ENCODE measurements at regions not wholly inside any gene's neighbourhood (a gene's known extent, or its start where the extent isn't known, plus 50 kb on each side); places are given as distances from the start of the nearest gene placed in this dataset.

DNA sequence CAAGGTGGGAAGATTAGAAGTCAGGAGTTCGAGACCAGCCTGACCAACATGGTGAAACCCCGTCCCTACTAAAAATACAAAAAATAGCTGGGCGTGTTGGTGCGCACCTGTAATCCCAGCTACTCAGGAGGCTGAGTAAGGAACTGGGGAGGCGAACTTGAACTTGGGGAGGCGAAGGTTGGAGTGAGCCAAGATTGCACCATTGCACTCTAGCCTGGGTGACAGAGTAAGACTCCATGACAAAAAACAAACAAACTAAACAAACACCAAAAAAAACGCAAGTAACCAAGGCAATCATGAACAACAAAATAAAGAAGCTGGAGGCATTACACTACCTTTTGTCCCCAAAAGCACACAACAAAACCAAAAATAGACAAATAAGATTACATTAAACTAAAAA, 547.3 kb upstream of the GBE1 start:
- in situ Hi-C loops (cut with HindIII; ENCODE audit: low pct_unique_long_range_greater_than_20kb, low sequenced_read_pairs) = no loop called here
- no peak for DNase-seq (ENCODE audit: low read depth)

DNA sequence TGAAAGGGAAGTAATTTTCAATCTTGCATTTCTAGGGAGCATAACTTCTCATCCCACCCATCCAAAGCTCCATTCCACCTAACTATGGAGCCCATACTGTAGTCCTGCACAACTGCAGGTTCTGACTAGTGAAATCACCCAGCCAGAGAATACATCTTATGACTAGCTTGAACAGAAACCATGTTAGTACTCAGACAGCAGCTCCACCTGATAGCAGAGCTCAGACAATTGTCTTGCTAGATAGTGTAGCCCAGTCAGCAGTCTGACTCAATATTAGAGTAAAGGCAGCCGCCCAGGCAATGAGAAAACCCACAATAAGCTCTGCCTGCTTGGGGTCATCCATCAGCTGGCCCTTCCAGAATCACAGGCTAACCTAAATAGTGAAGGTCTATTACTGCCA, 544.7 kb upstream of the GBE1 start:
- in situ Hi-C loops (cut with HindIII; ENCODE audit: low pct_unique_long_range_greater_than_20kb, low sequenced_read_pairs) = no loop called here
- no peak for DNase-seq (ENCODE audit: low read depth)

DNA sequence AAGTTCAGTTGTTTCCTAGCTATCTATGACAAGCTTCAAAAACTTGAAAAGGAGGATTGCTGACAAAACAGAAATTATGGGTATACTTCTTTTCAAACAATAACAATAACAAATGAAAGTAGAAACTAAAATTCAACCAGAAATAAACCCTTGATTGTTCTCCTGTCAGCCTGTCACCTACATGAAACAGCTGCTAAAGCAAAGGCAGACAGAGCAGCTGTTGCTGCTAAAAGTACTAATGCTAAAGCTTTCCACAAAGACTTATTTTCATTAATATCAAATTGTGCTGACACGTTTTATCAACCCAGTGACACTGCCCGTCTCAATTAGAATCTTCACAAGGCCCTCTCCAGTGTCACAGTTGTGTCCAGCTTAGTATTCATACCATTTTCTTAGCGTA, 533.2 kb upstream of the GBE1 start:
- in situ Hi-C loops (cut with HindIII; ENCODE audit: low pct_unique_long_range_greater_than_20kb, low sequenced_read_pairs) = no loop called here
- DNase-seq (ENCODE audit: low read depth) = no peak

DNA sequence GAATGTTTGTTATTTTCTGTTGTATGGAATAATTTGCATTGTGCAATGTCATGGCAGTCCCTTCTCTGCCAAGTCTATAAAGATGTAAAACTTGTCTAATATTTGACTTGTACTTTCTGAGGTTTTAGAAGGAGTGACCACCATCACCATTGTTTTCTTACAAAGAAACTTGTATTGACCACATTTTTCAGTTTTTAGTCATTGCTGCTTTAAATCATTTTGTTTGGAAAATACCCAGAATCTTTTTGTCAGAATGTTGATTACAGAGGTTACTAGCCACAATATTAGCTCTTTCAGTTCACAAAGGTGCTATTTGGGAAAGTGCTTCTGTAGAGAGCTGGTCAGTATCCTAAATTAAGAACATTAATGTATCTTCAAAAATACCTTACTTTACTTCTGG, 532.4 kb upstream of the GBE1 start:
- DNase-seq (ENCODE audit: low read depth) = no peak
- in situ Hi-C loops (cut with HindIII; ENCODE audit: low pct_unique_long_range_greater_than_20kb, low sequenced_read_pairs) = no loop called here

DNA sequence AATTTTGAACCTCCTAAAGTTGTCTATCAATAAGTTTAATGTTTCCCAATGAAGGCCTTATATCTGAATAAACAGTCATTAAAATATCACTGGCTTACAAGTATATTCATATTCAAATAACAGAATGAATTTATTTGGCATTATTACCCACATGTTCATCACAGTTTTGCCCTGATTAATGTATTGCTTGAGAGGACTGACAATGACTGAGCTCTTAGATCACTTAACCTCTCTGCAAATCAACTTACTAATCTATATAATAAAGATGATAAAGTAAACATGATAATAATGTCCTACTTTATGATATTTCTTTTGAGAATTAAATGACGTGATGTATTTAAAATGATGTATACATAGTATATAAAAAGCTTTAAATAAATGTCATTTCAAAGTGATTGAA, 532.0 kb upstream of the GBE1 start:
- in situ Hi-C loops (cut with HindIII; ENCODE audit: low pct_unique_long_range_greater_than_20kb, low sequenced_read_pairs) = no loop called here
- no peak for DNase-seq (ENCODE audit: low read depth)

DNA sequence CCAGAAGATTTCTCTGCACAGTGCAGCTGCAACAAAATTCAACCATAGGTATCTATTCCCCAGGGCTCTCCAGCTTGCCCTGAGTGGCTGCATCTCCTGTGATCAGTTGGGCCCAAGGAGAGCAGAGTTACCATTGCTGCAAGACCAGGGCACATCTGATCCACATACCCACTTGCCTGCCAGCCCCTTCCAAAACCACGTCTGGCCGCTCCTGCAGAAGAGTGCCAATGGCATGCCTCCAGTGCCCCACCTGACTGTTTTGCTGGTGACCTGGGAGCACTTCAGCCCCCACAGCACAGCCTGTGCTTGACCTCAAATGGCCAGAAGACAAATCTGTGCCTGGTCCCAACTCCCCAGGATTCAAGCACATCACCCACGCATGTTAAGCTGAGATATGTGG, 526.1 kb upstream of the GBE1 start:
- DNase-seq (ENCODE audit: low read depth) = no peak
- in situ Hi-C loops (cut with HindIII; ENCODE audit: low pct_unique_long_range_greater_than_20kb, low sequenced_read_pairs) = no loop called here

DNA sequence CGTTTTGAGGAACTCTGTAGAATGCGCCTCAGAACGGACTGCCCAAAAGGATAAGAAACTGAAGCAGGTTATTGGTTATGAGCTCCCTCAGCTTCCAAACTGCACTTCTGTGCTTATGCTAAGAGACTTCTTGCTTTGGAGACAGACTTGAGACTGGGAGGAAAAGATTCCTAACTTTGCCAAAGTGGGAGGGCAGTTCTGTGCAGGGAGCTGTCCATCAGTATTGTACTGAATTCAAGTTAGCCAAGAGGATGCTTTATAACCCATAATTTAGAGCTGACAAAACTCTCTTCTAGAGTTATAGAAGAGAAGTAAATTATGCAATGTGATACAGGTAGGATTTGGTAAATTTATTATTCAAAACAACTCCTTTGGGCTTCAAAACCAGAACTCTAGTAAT, 519.8 kb upstream of the GBE1 start:
- DNase-seq (ENCODE audit: low read depth) = no peak
- in situ Hi-C loops (cut with HindIII; ENCODE audit: low pct_unique_long_range_greater_than_20kb, low sequenced_read_pairs) = no loop called here

DNA sequence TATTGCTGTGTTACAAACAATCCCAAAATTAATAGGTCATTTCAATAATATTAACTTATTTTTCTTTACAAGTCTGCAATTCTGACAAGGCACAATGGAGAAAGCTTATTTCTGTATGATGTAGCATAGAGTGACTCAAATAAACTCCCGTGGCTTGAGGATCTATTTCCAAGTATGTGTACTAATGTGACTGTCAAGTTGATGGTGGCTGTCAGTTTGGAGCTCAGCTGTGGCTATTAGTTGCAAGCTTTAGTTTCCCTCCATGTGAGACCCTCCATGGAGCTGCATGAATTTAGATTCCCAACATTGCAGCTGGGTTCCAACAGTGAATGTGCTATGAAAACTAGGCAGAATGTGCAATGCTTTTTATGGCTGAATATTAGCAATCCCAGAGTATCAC, 515.5 kb upstream of the GBE1 start:
- in situ Hi-C loops (cut with HindIII; ENCODE audit: low pct_unique_long_range_greater_than_20kb, low sequenced_read_pairs) = no loop called here
- no peak for DNase-seq (ENCODE audit: low read depth)

DNA sequence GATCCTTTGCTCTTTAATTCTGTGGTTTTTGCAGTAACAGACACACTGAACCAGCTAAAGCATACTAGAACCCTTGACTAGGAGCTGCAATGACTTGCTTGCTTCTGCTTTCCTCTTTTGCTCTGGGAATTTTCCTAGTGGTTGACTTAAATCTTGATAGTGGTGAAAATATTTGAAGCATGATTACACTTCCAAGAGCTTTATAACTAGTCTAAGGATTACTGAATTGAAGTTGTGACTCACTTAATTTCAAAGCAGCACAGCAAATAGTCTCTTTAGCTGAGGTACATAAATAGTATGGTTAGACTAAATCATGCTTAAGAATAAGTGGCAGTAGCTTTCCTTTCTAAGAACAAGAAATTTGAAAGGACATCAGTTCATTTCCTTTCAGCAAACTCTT, 513.5 kb upstream of the GBE1 start:
- in situ Hi-C loops (cut with HindIII; ENCODE audit: low pct_unique_long_range_greater_than_20kb, low sequenced_read_pairs) = no loop called here
- no peak for DNase-seq (ENCODE audit: low read depth)

DNA sequence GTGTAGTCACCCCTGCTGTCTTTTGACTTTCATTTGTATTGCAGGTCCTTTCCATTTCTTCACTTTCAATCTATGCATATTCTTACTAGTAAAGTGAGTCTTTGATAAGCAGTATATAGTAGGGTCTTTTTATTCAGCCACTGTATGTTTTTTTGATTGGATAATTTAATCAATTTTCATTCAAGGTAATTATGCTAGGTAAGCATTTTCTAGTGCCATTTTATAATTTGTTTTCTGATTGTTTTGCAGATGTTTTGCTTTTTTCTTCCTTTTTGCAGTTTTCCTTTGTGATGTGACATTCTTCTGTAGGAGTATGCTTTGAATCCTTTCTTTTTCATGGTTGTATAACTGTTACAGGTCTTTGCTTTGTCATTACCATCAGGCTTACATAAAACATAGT, 504.3 kb upstream of the GBE1 start:
- no peak for DNase-seq (ENCODE audit: low read depth)
- in situ Hi-C loops (cut with HindIII; ENCODE audit: low pct_unique_long_range_greater_than_20kb, low sequenced_read_pairs) = no loop called here

DNA sequence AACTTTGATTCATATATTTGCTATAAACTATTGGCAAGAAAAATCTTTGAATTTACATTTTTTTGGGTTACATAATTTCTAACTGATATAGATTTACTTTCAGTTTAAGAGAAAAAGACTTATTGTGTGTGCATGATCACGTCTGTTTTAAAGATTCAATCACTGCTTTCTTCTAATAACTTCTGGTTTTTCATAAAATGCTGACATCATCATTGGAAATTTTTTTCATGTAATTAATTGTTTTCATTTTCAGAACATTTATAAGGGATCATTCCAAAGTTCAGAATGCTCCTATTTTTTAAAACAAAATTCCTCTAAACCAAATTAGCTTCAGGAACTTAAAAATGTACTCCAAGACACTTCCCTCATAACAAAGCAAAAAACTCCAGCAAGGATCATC, 500.7 kb upstream of the GBE1 start:
- in situ Hi-C loops (cut with HindIII; ENCODE audit: low pct_unique_long_range_greater_than_20kb, low sequenced_read_pairs) = no loop called here

DNA sequence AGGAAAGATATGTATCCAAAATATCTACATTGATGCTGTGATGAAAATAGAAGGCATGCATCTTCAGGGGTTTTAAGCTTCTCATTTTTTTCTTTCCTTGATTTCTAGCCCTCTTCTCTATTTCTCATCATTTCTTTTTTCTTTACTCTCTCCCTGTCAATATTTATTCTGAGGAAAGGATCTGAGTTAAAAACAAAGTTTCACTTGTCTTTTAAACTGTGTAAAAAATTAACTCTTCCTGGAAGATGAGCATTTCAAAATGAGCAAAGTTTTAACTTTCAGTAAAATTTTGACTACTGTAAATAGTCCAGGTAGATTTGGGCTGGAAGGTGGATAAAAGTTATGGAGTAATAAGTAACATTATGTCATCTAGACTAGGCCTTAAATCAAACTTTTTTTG, 500.2 kb upstream of the GBE1 start:
- in situ Hi-C loops (cut with HindIII; ENCODE audit: low pct_unique_long_range_greater_than_20kb, low sequenced_read_pairs) = no loop called here
- no peak for DNase-seq (ENCODE audit: low read depth)

More for the DNA sequence above, 500.7 kb upstream of the GBE1 start:
- no peak for DNase-seq (ENCODE audit: low read depth)

DNA sequence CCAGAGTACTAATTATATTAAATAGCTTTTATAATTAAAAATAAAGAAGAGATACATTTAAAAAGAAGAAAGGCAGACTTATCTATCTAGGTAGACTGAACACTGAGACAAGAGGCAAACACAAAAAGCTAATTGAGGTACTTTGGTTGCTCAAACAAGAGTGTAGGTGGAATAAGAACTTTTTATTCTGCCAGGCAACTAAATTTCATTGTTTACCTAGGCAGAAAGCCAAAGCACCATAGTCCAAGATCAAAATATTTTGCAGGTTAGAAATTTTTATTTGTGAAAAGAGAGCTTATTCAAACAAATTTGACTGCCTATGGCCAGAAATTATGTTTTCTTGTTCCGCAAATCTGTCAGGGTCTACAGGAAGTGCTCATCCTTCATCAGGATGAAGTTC, 499.6 kb upstream of the GBE1 start:
- no peak for DNase-seq (ENCODE audit: low read depth)
- in situ Hi-C loops (cut with HindIII; ENCODE audit: low pct_unique_long_range_greater_than_20kb, low sequenced_read_pairs) = no loop called here

DNA sequence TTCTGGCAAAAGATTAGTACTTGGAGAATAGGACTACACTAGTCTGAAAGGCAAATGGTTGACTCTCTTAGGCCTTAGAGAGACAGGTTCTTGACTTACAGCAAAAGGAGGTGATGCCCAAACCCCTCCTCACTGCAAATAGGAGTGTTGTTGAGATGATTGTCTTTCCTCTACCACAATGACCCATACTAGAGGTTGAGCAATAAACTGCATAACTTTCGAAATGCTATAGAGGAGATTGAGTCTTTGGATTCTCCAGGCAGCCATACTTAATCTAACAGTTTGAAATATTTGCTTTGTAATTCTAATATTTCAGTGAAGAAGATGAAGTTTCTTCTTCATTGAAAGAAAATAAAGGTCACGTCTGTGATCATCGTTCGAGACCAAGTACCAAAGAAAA, 498.5 kb upstream of the GBE1 start:
- in situ Hi-C loops (cut with HindIII; ENCODE audit: low pct_unique_long_range_greater_than_20kb, low sequenced_read_pairs) = no loop called here
- DNase-seq (ENCODE audit: low read depth) = no peak

DNA sequence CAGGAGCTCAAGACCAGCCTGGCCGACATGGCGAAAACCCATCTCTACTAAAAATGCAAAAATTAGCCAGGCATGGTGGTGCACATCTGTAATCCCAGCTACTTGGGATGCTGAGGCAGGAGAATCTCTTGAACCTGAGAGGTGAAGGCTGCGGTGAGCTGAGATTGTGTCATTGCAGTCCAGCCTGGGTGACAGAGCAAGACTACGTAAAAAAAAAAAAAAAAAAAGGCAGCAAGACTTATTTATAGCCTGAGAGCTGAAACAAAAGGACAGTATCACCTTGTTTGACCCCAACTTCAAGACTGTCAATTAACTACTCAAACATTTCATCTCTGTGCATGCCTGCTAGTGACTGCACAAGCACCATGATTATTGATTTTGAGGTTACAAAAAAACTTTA, 478.9 kb upstream of the GBE1 start:
- no peak for DNase-seq (ENCODE audit: low read depth)
- in situ Hi-C loops (cut with HindIII; ENCODE audit: low pct_unique_long_range_greater_than_20kb, low sequenced_read_pairs) = no loop called here

DNA sequence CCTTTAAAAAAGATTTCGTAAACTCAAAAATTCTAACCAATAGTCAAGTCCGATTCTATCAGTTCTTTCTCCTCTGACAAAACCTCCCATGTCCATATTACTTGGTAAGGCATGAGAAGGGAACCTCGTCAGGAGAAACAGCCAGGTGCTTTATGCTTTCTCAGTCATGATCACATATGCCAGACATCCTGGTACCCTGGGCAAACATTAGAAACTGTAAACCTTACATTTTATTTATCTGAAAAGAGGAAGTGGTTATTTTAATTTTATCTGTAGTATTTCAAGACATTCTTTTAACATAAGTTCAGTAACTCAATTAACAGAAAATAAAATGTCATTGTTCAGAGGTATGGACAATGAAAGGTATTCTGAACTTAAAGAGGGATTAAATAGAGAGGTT, 474.8 kb upstream of the GBE1 start:
- in situ Hi-C loops (cut with HindIII; ENCODE audit: low pct_unique_long_range_greater_than_20kb, low sequenced_read_pairs) = no loop called here
- no peak for DNase-seq (ENCODE audit: low read depth)

DNA sequence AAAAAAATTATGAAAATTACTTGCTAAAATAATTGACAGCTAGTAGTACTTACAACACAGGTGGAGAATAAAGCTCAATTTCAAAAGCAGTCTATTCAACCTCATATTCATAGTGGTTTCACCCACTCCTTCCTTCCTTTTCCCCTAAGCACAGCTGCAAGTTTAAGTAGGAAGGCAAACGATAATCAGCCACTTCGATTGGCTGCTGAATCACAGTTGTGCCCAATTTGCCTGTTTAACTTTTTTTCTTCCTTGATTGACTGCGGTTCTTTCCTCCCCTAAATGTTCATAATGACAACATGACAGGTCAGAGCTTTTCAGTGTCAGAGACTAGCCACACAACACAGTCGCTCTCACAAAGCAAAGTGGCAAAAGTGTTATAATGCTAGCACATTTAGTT, 468.0 kb upstream of the GBE1 start:
- in situ Hi-C loops (cut with HindIII; ENCODE audit: low pct_unique_long_range_greater_than_20kb, low sequenced_read_pairs) = no loop called here

DNA sequence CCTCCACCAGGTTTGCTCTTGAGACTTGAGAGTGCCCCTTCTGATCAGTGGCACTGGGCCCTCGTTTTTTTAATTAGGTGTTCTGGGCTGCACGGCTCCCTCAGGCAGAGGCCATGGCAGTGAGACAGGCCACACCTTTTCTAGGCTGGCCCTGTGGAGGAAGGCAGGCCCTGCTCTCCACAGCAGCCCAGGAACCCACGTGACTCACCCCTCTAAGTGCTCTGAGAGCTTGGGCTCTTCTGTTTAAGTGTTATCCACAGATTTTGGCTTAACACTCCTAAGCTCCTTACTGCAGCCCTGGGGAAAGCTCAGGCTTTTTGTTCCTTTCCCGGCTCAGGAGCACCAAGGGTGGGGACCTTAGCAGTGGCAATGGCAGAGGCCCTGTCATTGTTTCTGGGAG, 463.2 kb upstream of the GBE1 start:
- no peak for DNase-seq (ENCODE audit: low read depth)

More for the DNA sequence above, 468.0 kb upstream of the GBE1 start:
- no peak for DNase-seq (ENCODE audit: low read depth)

DNA sequence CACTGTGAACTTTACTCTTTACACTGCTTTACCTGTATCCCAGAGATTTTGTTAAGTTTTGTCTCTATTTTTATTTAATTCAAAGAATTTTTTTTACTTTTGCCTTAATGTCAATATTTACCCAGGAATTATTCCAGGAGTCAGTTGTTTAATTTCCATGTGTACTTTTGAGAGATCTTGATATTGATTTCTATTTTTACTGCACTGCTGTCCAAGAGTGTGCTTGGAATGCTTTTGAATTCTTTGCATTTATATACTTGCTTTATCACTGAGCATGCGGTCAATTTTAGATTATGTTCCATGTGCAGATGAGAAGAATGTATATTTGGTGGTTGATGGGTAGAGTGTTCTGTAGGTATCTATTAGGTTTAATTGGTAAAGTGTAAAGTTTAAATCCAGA, 461.0 kb upstream of the GBE1 start:
- no peak for DNase-seq (ENCODE audit: low read depth)
- in situ Hi-C loops (cut with HindIII; ENCODE audit: low pct_unique_long_range_greater_than_20kb, low sequenced_read_pairs) = no loop called here

More for the DNA sequence above, 463.2 kb upstream of the GBE1 start:
- in situ Hi-C loops (cut with HindIII; ENCODE audit: low pct_unique_long_range_greater_than_20kb, low sequenced_read_pairs) = no loop called here

DNA sequence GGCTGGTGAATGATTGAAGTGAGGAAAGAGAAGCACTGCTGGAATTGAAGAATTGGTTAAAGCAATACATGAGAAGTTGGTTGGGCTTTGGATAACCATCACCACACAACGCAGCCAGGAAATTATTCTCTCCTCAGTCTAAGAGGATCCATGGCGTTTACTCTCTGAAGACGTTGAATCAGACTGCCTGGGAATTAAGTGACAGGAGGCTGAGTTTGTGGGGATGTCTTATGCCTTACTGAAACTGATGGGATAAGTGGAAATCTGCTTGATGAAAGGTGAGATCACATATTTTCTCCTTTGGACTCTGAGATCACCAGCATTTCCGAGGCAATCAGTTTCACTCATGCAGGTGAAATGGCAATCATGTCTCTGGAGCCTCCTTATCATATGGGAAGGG, 456.1 kb upstream of the GBE1 start:
- in situ Hi-C loops (cut with HindIII; ENCODE audit: low pct_unique_long_range_greater_than_20kb, low sequenced_read_pairs) = no loop called here
- DNase-seq (ENCODE audit: low read depth) = no peak

DNA sequence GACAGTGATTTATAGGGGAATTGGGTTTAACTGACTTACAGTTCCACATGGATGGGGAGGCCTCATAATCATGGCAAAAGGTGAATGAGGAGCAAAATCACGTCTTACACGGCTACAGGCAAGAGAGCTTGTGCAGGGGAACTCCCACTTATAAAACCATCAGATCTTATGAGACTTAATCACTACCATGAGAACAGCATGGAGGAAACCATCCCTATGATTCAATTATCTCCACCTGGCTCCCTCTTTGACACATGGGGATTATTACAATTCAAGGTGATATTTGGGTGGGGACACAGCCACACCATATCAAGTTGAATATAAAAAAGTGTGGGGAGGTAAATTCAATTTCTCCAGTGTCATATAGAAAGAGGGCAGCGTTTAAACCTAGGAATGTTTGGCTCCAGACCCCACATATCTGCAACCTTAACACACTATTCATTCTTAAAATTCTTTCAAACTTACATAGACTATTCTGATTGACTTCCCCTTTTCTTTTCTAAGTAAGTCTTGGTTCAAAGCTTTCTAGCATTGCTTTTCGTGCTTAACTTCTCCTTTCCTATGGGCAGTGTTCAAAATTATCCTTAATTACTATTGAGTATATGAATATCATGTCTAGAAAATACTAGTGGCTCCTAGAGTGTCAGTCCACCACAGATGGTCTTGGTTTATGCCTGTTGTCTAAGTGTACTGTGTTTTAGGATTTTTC, 446.7 kb upstream of the GBE1 start:
- in situ Hi-C loops (cut with HindIII; ENCODE audit: low pct_unique_long_range_greater_than_20kb, low sequenced_read_pairs) = no loop called here
- DNase-seq (ENCODE audit: low read depth) = no peak
